ENCODE measurements at regions not wholly inside any gene's neighbourhood (a gene's known extent, or its start where the extent isn't known, plus 50 kb on each side); places are given as distances from the start of the nearest gene placed in this dataset.

- Mint-ChIP-seq H3K27me3 (ENCODE audit: insufficient read depth, low read depth, poor library complexity) (peaks cover 3% of the 10 kb centered on the region), H3K4me1 (peaks cover 16% of the 10 kb centered on the region; the same call in 2 of the 3 replicates), H3K4me3 (no peak overlapping the region), H3K9me3 (peaks cover 3% of the 10 kb centered on the region; the same call in 1 of the 3 replicates), H3K36me3 (ENCODE audit: low read depth) (no peaks in the 10 kb centered on the region), H3K27ac (no peak overlapping the region)
- no peak for DNase-seq (ENCODE audit: low spot score)
- Histone ChIP-seq H3K27me3 (ENCODE audit: insufficient read depth) (no peaks in the 10 kb centered on the region), H2AFZ (peak overlapping the region; percentile 43), H3K4me1 (ENCODE audit: insufficient read depth) (peaks cover 7% of the 10 kb centered on the region), H3K4me2 (no peak overlapping the region), H3K36me3 (ENCODE audit: insufficient read depth) (no peaks in the 10 kb centered on the region), H4K20me1 (replicated peaks; ENCODE audit: insufficient read depth) (no peaks in the 10 kb centered on the region), H3K9me2 (ENCODE audit: insufficient read depth) (0 out of 2 replicates have a peak, but pooled peaks cover 5% of the 10 kb centered on the region), H3K4me3 (no peak overlapping the region), H3K27ac (ENCODE audit: low read depth) (no peak overlapping the region), H3K79me2 (replicated peaks; ENCODE audit: insufficient read depth) (no peaks in the 10 kb centered on the region), H3F3A (replicated peaks; ENCODE audit: low read depth) (no peaks in the 10 kb centered on the region)
- no peak for ATAC-seq
- TF ChIP-seq CTCF (conservative IDR thresholded peaks at IDR 0.05; ENCODE audit: low read depth in 2 of 2) (no peak), EZH2 (IDR thresholded peaks at IDR 0.05; ENCODE audit: low read depth, unreplicated experiment) (no peak), ZNF114 (CRISPR knock-in tag; IDR thresholded peaks at IDR 0.05) (no peak), POLR2AphosphoS5 (IDR thresholded peaks at IDR 0.05; ENCODE audit: low read depth) (no peak), REST (IDR thresholded peaks at IDR 0.05; ENCODE audit: unreplicated experiment) (no peak), ZNF462 (CRISPR knock-in tag; IDR thresholded peaks at IDR 0.05) (no peak), EZH2phosphoT487 (IDR thresholded peaks at IDR 0.05; ENCODE audit: unreplicated experiment) (no peak), ZNF331 (CRISPR knock-in tag; IDR thresholded peaks at IDR 0.05; ENCODE audit: low read depth) (no peak), STAT1 (IDR thresholded peaks at IDR 0.05; ENCODE audit: unreplicated experiment) (no peak), JUNB (IDR thresholded peaks at IDR 0.05; ENCODE audit: unreplicated experiment) (no peak), CREB1 (CRISPR knock-in tag; IDR thresholded peaks at IDR 0.05; ENCODE audit: low read depth) (no peak), NANOG (IDR thresholded peaks at IDR 0.05; ENCODE audit: borderline replicate concordance) (no peak), ETS1 (IDR thresholded peaks at IDR 0.05) (no peak)
Measured at GRCh38 chr5:54638106-54638505, 120.5 kb downstream of the SNX18 start.

All from GM23338 (cell line).